ENCODE measurements at regions not wholly inside any gene's neighbourhood (a gene's known extent, or its start where the extent isn't known, plus 50 kb on each side); places are given as distances from the start of the nearest gene placed in this dataset.

GRCh38 chr9:85114799-85115198 lies 445.3 kb downstream of the NTRK2 start:
- Histone ChIP-seq H2BK5ac (ENCODE audit: low read depth, low read length, poor library complexity, severe bottlenecking) (no peak overlapping the region), H3K27me3 (ENCODE audit: control insufficient read depth in 1 of 2, insufficient read depth in 1 of 2, low read length in 2 of 2) (no peaks in the 10 kb centered on the region), H2AFZ (ENCODE audit: low read depth, low read length) (no peak overlapping the region), H3K23ac (ENCODE audit: low read length in 2 of 2) (no peak overlapping the region), H3K4me3 (ENCODE audit: insufficient read depth in 1 of 2, low read depth in 1 of 2, low read length in 2 of 2) (no peak overlapping the region), H3K9me3 (ENCODE audit: control insufficient read depth, low read length) (no peaks in the 10 kb centered on the region), H3K14ac (ENCODE audit: low read length in 2 of 2) (no peak overlapping the region), H3K36me3 (ENCODE audit: control insufficient read depth in 1 of 2, insufficient read depth in 2 of 2, low read depth in 1 of 2, low read length in 2 of 2) (no peaks in the 10 kb centered on the region), H4K8ac (ENCODE audit: low read length) (no peak overlapping the region), H3K18ac (ENCODE audit: low read depth in 1 of 2, low read length in 2 of 2) (no peak overlapping the region), H3K27ac (ENCODE audit: low read length, poor library complexity, severe bottlenecking) (no peak overlapping the region), H3K4ac (ENCODE audit: low read depth in 1 of 2, low read length in 2 of 2) (no peak overlapping the region), H3K4me1 (ENCODE audit: control insufficient read depth, insufficient read depth, low read depth, low read length) (no peaks in the 10 kb centered on the region), H2BK15ac (ENCODE audit: low read depth, poor library complexity, severe bottlenecking) (no peak overlapping the region), H2BK120ac (ENCODE audit: low read depth, low read length) (no peak overlapping the region), H2AK5ac (ENCODE audit: low read length, severe bottlenecking) (no peak overlapping the region), H3K9ac (ENCODE audit: low read length) (no peak overlapping the region), H3K79me1 (replicated peaks; ENCODE audit: low read length, poor library complexity, severe bottlenecking) (no peaks in the 10 kb centered on the region), H2BK12ac (ENCODE audit: low read length in 2 of 2) (no peak overlapping the region), H4K91ac (ENCODE audit: low read length) (no peak overlapping the region), H3K4me2 (ENCODE audit: low read length, poor library complexity, severe bottlenecking) (no peak overlapping the region)
- WGBS, result 30% methylated on average over 1 of the region's 3 CpGs
- DNase-seq, result no peak

- no peak overlapping the region for H3K14ac ChIP-seq (ENCODE audit: low read length in 2 of 2)
- no peak overlapping the region for H3K23ac ChIP-seq (ENCODE audit: low read length in 2 of 2)
- H3K9me3 ChIP-seq (ENCODE audit: control insufficient read depth, low read length), result no peaks in the 10 kb centered on the region
- H2BK12ac ChIP-seq (ENCODE audit: low read length in 2 of 2), result no peak overlapping the region
- H2AFZ ChIP-seq (ENCODE audit: low read depth, low read length), result no peak overlapping the region
- no peak overlapping the region for H2BK120ac ChIP-seq (ENCODE audit: low read depth, low read length)
- no peak overlapping the region for H3K4me3 ChIP-seq (ENCODE audit: insufficient read depth in 1 of 2, low read depth in 1 of 2, low read length in 2 of 2)
- H4K91ac ChIP-seq (ENCODE audit: low read length), result no peak overlapping the region
- no peaks in the 10 kb centered on the region for H3K27me3 ChIP-seq (ENCODE audit: control insufficient read depth in 1 of 2, insufficient read depth in 1 of 2, low read length in 2 of 2)
- H2BK5ac ChIP-seq (ENCODE audit: low read depth, low read length, poor library complexity, severe bottlenecking), result no peak overlapping the region
- H3K27ac ChIP-seq (ENCODE audit: low read length, poor library complexity, severe bottlenecking), result no peak overlapping the region
- no peak overlapping the region for H2BK15ac ChIP-seq (ENCODE audit: low read depth, poor library complexity, severe bottlenecking)
- no peak overlapping the region for H3K4ac ChIP-seq (ENCODE audit: low read depth in 1 of 2, low read length in 2 of 2)
- no peak overlapping the region for H3K4me2 ChIP-seq (ENCODE audit: low read length, poor library complexity, severe bottlenecking)
- H3K9ac ChIP-seq (ENCODE audit: low read length), result no peak overlapping the region
- no peak overlapping the region for H3K18ac ChIP-seq (ENCODE audit: low read depth in 1 of 2, low read length in 2 of 2)
- WGBS, result 95% methylated on average over 5 of the region's 6 CpGs
- H2AK5ac ChIP-seq (ENCODE audit: low read length, severe bottlenecking), result no peak overlapping the region
- no peaks in the 10 kb centered on the region for H3K4me1 ChIP-seq (ENCODE audit: control insufficient read depth, insufficient read depth, low read depth, low read length)
- H4K8ac ChIP-seq (ENCODE audit: low read length), result no peak overlapping the region
- no peaks in the 10 kb centered on the region for H3K79me1 ChIP-seq (replicated peaks; ENCODE audit: low read length, poor library complexity, severe bottlenecking)
- H3K36me3 ChIP-seq (ENCODE audit: control insufficient read depth in 1 of 2, insufficient read depth in 2 of 2, low read depth in 1 of 2, low read length in 2 of 2), result no peaks in the 10 kb centered on the region
- no peak for DNase-seq
Observed at GRCh38 chr9:85112933-85113418, 443.4 kb downstream of the NTRK2 start.

- Histone ChIP-seq H3K4me2 (ENCODE audit: low read length, poor library complexity, severe bottlenecking) (no peak overlapping the region), H3K4me3 (ENCODE audit: insufficient read depth in 1 of 2, low read depth in 1 of 2, low read length in 2 of 2) (no peak overlapping the region), H3K27me3 (ENCODE audit: control insufficient read depth in 1 of 2, insufficient read depth in 1 of 2, low read length in 2 of 2) (no peaks in the 10 kb centered on the region), H3K4me1 (ENCODE audit: control insufficient read depth, insufficient read depth, low read depth, low read length) (no peaks in the 10 kb centered on the region), H2BK12ac (ENCODE audit: low read length in 2 of 2) (no peak overlapping the region), H2AFZ (ENCODE audit: low read depth, low read length) (no peak overlapping the region), H3K14ac (ENCODE audit: low read length in 2 of 2) (no peak overlapping the region), H3K23ac (ENCODE audit: low read length in 2 of 2) (no peak overlapping the region), H3K4ac (ENCODE audit: low read depth in 1 of 2, low read length in 2 of 2) (no peak overlapping the region), H4K91ac (ENCODE audit: low read length) (no peak overlapping the region), H4K8ac (ENCODE audit: low read length) (no peak overlapping the region), H3K79me1 (replicated peaks; ENCODE audit: low read length, poor library complexity, severe bottlenecking) (no peaks in the 10 kb centered on the region), H3K18ac (ENCODE audit: low read depth in 1 of 2, low read length in 2 of 2) (no peak overlapping the region), H2BK120ac (ENCODE audit: low read depth, low read length) (no peak overlapping the region), H2AK5ac (ENCODE audit: low read length, severe bottlenecking) (no peak overlapping the region), H2BK15ac (ENCODE audit: low read depth, poor library complexity, severe bottlenecking) (no peak overlapping the region), H2BK5ac (ENCODE audit: low read depth, low read length, poor library complexity, severe bottlenecking) (no peak overlapping the region), H3K9me3 (ENCODE audit: control insufficient read depth, low read length) (no peaks in the 10 kb centered on the region), H3K36me3 (ENCODE audit: control insufficient read depth in 1 of 2, insufficient read depth in 2 of 2, low read depth in 1 of 2, low read length in 2 of 2) (no peaks in the 10 kb centered on the region), H3K9ac (ENCODE audit: low read length) (no peak overlapping the region), H3K27ac (ENCODE audit: low read length, poor library complexity, severe bottlenecking) (no peak overlapping the region)
- 72% methylated on average over 2 of the region's 2 CpGs for WGBS
- no peak for DNase-seq
Observed at GRCh38 chr9:85112391-85112790, 442.9 kb downstream of the NTRK2 start.

- Histone ChIP-seq H3K23ac (ENCODE audit: low read length in 2 of 2) (no peak overlapping the region), H3K18ac (ENCODE audit: low read depth in 1 of 2, low read length in 2 of 2) (no peak overlapping the region), H3K27me3 (ENCODE audit: control insufficient read depth in 1 of 2, insufficient read depth in 1 of 2, low read length in 2 of 2) (no peaks in the 10 kb centered on the region), H2AFZ (ENCODE audit: low read depth, low read length) (no peak overlapping the region), H4K91ac (ENCODE audit: low read length) (no peak overlapping the region), H3K4me3 (ENCODE audit: insufficient read depth in 1 of 2, low read depth in 1 of 2, low read length in 2 of 2) (no peak overlapping the region), H3K4ac (ENCODE audit: low read depth in 1 of 2, low read length in 2 of 2) (no peak overlapping the region), H3K79me1 (replicated peaks; ENCODE audit: low read length, poor library complexity, severe bottlenecking) (no peaks in the 10 kb centered on the region), H3K9ac (ENCODE audit: low read length) (no peak overlapping the region), H2BK15ac (ENCODE audit: low read depth, poor library complexity, severe bottlenecking) (no peak overlapping the region), H3K27ac (ENCODE audit: low read length, poor library complexity, severe bottlenecking) (no peak overlapping the region), H4K8ac (ENCODE audit: low read length) (no peak overlapping the region), H2BK5ac (ENCODE audit: low read depth, low read length, poor library complexity, severe bottlenecking) (no peak overlapping the region), H3K4me2 (ENCODE audit: low read length, poor library complexity, severe bottlenecking) (no peak overlapping the region), H2BK12ac (ENCODE audit: low read length in 2 of 2) (no peak overlapping the region), H3K4me1 (ENCODE audit: control insufficient read depth, insufficient read depth, low read depth, low read length) (no peaks in the 10 kb centered on the region), H3K9me3 (ENCODE audit: control insufficient read depth, low read length) (no peaks in the 10 kb centered on the region), H3K36me3 (ENCODE audit: control insufficient read depth in 1 of 2, insufficient read depth in 2 of 2, low read depth in 1 of 2, low read length in 2 of 2) (no peaks in the 10 kb centered on the region), H2AK5ac (ENCODE audit: low read length, severe bottlenecking) (no peak overlapping the region), H3K14ac (ENCODE audit: low read length in 2 of 2) (no peak overlapping the region), H2BK120ac (ENCODE audit: low read depth, low read length) (no peak overlapping the region)
- DNase-seq, result no peak
Observed at GRCh38 chr9:85108746-85109145, 439.2 kb downstream of the NTRK2 start.
